Breast epithelium (tissue), 4 donors: ENCODE measurements at regions not wholly inside any gene's neighbourhood (a gene's known extent, or its start where the extent isn't known, plus 50 kb on each side); places are given as distances from the start of the nearest gene placed in this dataset.
A peak's percentile ranks its signal among the peaks of the same experiment; 100 is the strongest.

Experiments
- DNase-seq, 2 donors: peaks; one replicate each; pipeline ENCODE4 v3.0.0-alpha.2; 2019; ENCODE audit warnings: low spot score in 2 of 2
- H3K27ac ChIP-seq, 2 donors: fragments of 200-600 bp; sonication (generic) in 1 of 2; one replicate each; pipeline ENCODE4 v1.5.1; 2016 to 2019; ENCODE audit warnings: mild to moderate bottlenecking in 1 of 2
- H3K27me3 ChIP-seq, 2 donors: fragments of 200-600 bp; sonication (generic) in 1 of 2; one replicate each; pipeline versions ENCODE4 v1.5.1 to v1.6.0; 2017 to 2019; ENCODE audit warnings: control low read depth in 1 of 2, mild to moderate bottlenecking in 1 of 2
- H3K36me3 ChIP-seq: fragments of 200-600 bp; one replicate; pipeline ENCODE4 v1.5.1; 2019
- H3K4me1 ChIP-seq, 2 donors: fragments of 200-600 bp; sonication (generic); one replicate each; pipeline ENCODE4 v1.5.1; 2016 to 2019; ENCODE audit warnings: control low read depth in 1 of 2
- H3K4me3 ChIP-seq, 3 donors: fragments of 200-600 bp; sonication (generic); 1 replicate in 2 of 3; 2 replicates in 1 of 3; pipeline ENCODE4 v1.5.1; 2016 to 2019; ENCODE audit warnings: mild to moderate bottlenecking in 3 of 3, moderate library complexity in 2 of 3
- H3K9me3 ChIP-seq, 2 donors: fragments of 200-600 bp; sonication (generic) in 1 of 2; one replicate each; pipeline ENCODE4 v1.5.1; 2016 to 2019; ENCODE audit warnings: control low read depth in 1 of 2
- CTCF ChIP-seq, 3 donors: fragments of 450-650 bp; IDR thresholded peaks; one replicate each; pipeline ENCODE4 v1.5.1; 2016 to 2017; ENCODE audit warnings: antibody characterized with exemption in 3 of 3, mild to moderate bottlenecking in 3 of 3, moderate library complexity in 3 of 3
- POLR2A ChIP-seq: fragments of 450-650 bp; IDR thresholded peaks from one replicate; pipeline ENCODE4 v1.6.1; 2016; ENCODE audit warnings: antibody characterized with exemption, mild to moderate bottlenecking, moderate library complexity
- POLR2AphosphoS5 ChIP-seq, 3 donors: sonication (generic); formaldehyde crosslinking; IDR thresholded peaks; one replicate each; pipeline ENCODE4 v1.6.1; 2017; ENCODE audit warnings: antibody characterized with exemption in 3 of 3
- intact Hi-C: fragments of 100-400 bp; cut with DNase I; formaldehyde crosslinking; loops from one replicate; pipeline ENCODE4 v1.15.1; 2023; ENCODE audit warnings: low total_unique reads

GRCh38 chr9:106072421-106072820 is 378.1 kb downstream of the TMEM38B start:
- no peaks in the 10 kb centered on the region for H3K9me3 ChIP-seq
- DNase-seq = no peak
- intact Hi-C loops = loop anchor here (10.0 kb wide), 1 partner anchor 252 kb away; no protein-coding TSS in a partner anchor
- H3K27ac ChIP-seq = no peak overlapping the region
- no peak overlapping the region for H3K4me3 ChIP-seq
- TF ChIP-seq CTCF (IDR thresholded peaks at IDR 0.05) = no peak
- no peak for TF ChIP-seq POLR2A
- H3K4me1 ChIP-seq = peaks cover 0 to 20% of the 10 kb centered on the region in 2 donors
- H3K27me3 ChIP-seq = no peaks in the 10 kb centered on the region
- no peaks in the 10 kb centered on the region for H3K36me3 ChIP-seq

- TF ChIP-seq POLR2A (no peak), POLR2AphosphoS5 (IDR thresholded peaks at IDR 0.05) (no peak), CTCF (IDR thresholded peaks at IDR 0.05) (no peak)
- Histone ChIP-seq H3K36me3 (no peaks in the 10 kb centered on the region), H3K27me3 (no peaks in the 10 kb centered on the region), H3K4me3 (no peak overlapping the region), H3K27ac (no peak overlapping the region), H3K4me1 (peaks cover 0 to 24% of the 10 kb centered on the region in 2 donors), H3K9me3 (no peaks in the 10 kb centered on the region)
- intact Hi-C loops = loop anchor here (10.0 kb wide), 1 partner anchor 251 kb away; no protein-coding TSS in a partner anchor
- no peak for DNase-seq
These were observed 379.7 kb downstream of the TMEM38B start for GRCh38 chr9:106074006-106074405.

- intact Hi-C loops = loop anchor here (10.0 kb wide), 1 partner anchor 249 kb away; no protein-coding TSS in a partner anchor
These were observed 381.1 kb downstream of the TMEM38B start for GRCh38 chr9:106075236-106075959.

GRCh38 chr9:106075960-106076327 is 381.6 kb downstream of the TMEM38B start:
- intact Hi-C loops = loop anchor here (10.0 kb wide), 1 partner anchor 249 kb away; no protein-coding TSS in a partner anchor
- no peaks in the 10 kb centered on the region for H3K9me3 ChIP-seq
- H3K36me3 ChIP-seq = no peaks in the 10 kb centered on the region
- no peaks in the 10 kb centered on the region for H3K27me3 ChIP-seq
- peak in 1 of 2 donors; percentile 74 for DNase-seq
- peak overlapping the region; percentile 66 to 72 for H3K27ac ChIP-seq
- H3K4me3 ChIP-seq = no peak overlapping the region
- H3K4me1 ChIP-seq = peaks cover 0 to 24% of the 10 kb centered on the region in 2 donors
- no peak for TF ChIP-seq POLR2A
- TF ChIP-seq POLR2AphosphoS5 (IDR thresholded peaks at IDR 0.05) = no peak
- no peak for TF ChIP-seq CTCF (IDR thresholded peaks at IDR 0.05)

More at GRCh38 chr9:106075236-106075959, 381.1 kb downstream of the TMEM38B start:
- Histone ChIP-seq H3K4me1 (peaks cover 0 to 24% of the 10 kb centered on the region in 2 donors), H3K27me3 (no peaks in the 10 kb centered on the region), H3K4me3 (no peak overlapping the region), H3K36me3 (no peaks in the 10 kb centered on the region), H3K27ac (peak overlapping the region; percentile 66 to 72), H3K9me3 (no peaks in the 10 kb centered on the region)
- peak in 1 of 2 donors; percentile 22 for DNase-seq
- no peak for TF ChIP-seq POLR2A

- H3K27ac ChIP-seq = peak overlapping the region; percentile 44 to 52
- H3K4me1 ChIP-seq = peaks cover 0 to 24% of the 10 kb centered on the region in 2 donors
- intact Hi-C loops = loop anchor here (10.0 kb wide), 1 partner anchor 248 kb away; no protein-coding TSS in a partner anchor
- DNase-seq = no peak
- no peaks in the 10 kb centered on the region for H3K36me3 ChIP-seq
- no peaks in the 10 kb centered on the region for H3K27me3 ChIP-seq
- no peak overlapping the region for H3K4me3 ChIP-seq
- TF ChIP-seq POLR2AphosphoS5 (IDR thresholded peaks at IDR 0.05) (no peak), CTCF (IDR thresholded peaks at IDR 0.05) (no peak), POLR2A (no peak)
- H3K9me3 ChIP-seq = no peaks in the 10 kb centered on the region
These were observed 382.4 kb downstream of the TMEM38B start for GRCh38 chr9:106076711-106077110.
